ENCODE measurements at regions not wholly inside any gene's neighbourhood (a gene's known extent, or its start where the extent isn't known, plus 50 kb on each side); places are given as distances from the start of the nearest gene placed in this dataset.

DNA sequence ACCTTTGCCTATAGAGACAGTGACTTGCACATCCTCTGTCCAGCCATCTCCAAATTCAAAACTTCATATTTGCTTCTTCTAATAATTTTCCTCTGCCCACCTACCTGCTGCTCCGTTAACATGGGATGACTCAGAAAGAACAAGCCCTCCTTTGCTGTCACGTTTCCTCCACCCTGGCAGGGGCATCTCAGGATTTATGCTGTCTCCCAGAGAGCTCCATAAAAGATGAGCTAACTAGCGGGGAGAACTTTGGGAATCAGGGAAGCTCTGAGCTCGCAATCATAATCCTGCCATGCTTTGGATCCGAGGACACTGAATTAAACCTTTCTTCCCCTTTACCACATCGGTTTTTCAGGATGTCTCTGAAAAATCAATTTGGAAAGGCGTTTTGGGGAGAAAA, 78.4 kb upstream of the FSTL4 start:
- TF ChIP-seq, protein P1, sequence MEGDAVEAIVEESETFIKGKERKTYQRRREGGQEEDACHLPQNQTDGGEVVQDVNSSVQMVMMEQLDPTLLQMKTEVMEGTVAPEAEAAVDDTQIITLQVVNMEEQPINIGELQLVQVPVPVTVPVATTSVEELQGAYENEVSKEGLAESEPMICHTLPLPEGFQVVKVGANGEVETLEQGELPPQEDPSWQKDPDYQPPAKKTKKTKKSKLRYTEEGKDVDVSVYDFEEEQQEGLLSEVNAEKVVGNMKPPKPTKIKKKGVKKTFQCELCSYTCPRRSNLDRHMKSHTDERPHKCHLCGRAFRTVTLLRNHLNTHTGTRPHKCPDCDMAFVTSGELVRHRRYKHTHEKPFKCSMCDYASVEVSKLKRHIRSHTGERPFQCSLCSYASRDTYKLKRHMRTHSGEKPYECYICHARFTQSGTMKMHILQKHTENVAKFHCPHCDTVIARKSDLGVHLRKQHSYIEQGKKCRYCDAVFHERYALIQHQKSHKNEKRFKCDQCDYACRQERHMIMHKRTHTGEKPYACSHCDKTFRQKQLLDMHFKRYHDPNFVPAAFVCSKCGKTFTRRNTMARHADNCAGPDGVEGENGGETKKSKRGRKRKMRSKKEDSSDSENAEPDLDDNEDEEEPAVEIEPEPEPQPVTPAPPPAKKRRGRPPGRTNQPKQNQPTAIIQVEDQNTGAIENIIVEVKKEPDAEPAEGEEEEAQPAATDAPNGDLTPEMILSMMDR (conservative IDR thresholded peaks at IDR 0.05 in 1 of 2, IDR thresholded peaks at IDR 0.05 in 1 of 2; ENCODE audit: low read depth in 1 of 2, low read length in 2 of 2): no peak
- no peak for TF ChIP-seq EZH2 (IDR thresholded peaks at IDR 0.05; ENCODE audit: low read length, missing control alignments)

Measured in fibroblast of lung (primary cell).